SK-N-SH (cell line): ENCODE measurements at regions not wholly inside any gene's neighbourhood (a gene's known extent, or its start where the extent isn't known, plus 50 kb on each side); places are given as distances from the start of the nearest gene placed in this dataset.

Source experiments
- CTCF ChIA-PET: fragments of 300-600, 350-600 bp; formaldehyde crosslinking; extraction: SDS; loops from one replicate; lab custom pipeline; 2021; lab: Yijun Ruan, JAX
- POLR2A ChIA-PET: fragments of 350-600 bp; sonication (Branson Sonifier 250); formaldehyde crosslinking; extraction: SDS; loops from one replicate; lab custom pipeline; 2020; ENCODE audit warnings: antibody characterized with exemption, inconsistent platforms; lab: Yijun Ruan, JAX
- DNase-seq: peaks from one replicate; pipeline ENCODE4 v3.0.0; 2012
- H2AFZ ChIP-seq: fragments of 200-600 bp; sonication (generic); 2 replicates; pipeline ENCODE4 v1.8.1; 2016; ENCODE audit warnings: antibody characterized with exemption, mild to moderate bottlenecking, low read depth
- H3F3A ChIP-seq: fragments of 200-600 bp; sonication (generic); replicated peaks from 2 replicates; pipeline ENCODE3; 2016; ENCODE audit warnings: antibody characterized with exemption, mild to moderate bottlenecking; ENCODE audit not compliant: insufficient read depth
- H3K27ac ChIP-seq, 2 experiments: fragments of 200-500 bp in 1 of 2; fragments of 200-600 bp in 1 of 2; sonication (Bioruptor generic) in 1 of 2; sonication (generic), shearing (Covaris generic) in 1 of 2; 2 replicates each; pipeline versions ENCODE4 v1.5.1 to v1.6.1; 2014 to 2016; ENCODE audit warnings: low read depth in 2 of 2, inconsistent platforms in 1 of 2, low read length in 1 of 2, mild to moderate bottlenecking in 1 of 2, mixed read lengths in 1 of 2
- H3K27me3 ChIP-seq: fragments of 200-600 bp; sonication (generic), shearing (Covaris generic); 2 replicates; pipeline ENCODE4 v1.6.1; 2016; ENCODE audit warnings: mixed run types; ENCODE audit not compliant: insufficient read depth
- H3K36me3 ChIP-seq, 2 experiments: fragments of 200-500 bp in 1 of 2; fragments of 200-600 bp in 1 of 2; sonication (Bioruptor generic) in 1 of 2; sonication (generic) in 1 of 2; replicated peaks in 1 of 2; 2 replicates each; pipeline versions ENCODE3 to v1.5.1; 2014 to 2016; ENCODE audit warnings: low read length in 1 of 2, mild to moderate bottlenecking in 1 of 2; ENCODE audit not compliant: insufficient read depth in 2 of 2, control insufficient read depth in 1 of 2
- H3K4me1 ChIP-seq, 2 experiments: fragments of 200-500 bp in 1 of 2; fragments of 200-600 bp in 1 of 2; sonication (Bioruptor generic) in 1 of 2; sonication (generic), shearing (Covaris generic) in 1 of 2; 2 replicates each; pipeline versions ENCODE4 v1.5.1 to v1.6.1; 2014 to 2016; ENCODE audit warnings: low read depth in 1 of 2, low read length in 1 of 2, mixed run types in 1 of 2; ENCODE audit not compliant: insufficient read depth in 2 of 2, control insufficient read depth in 1 of 2
- H3K4me2 ChIP-seq: fragments of 200-600 bp; sonication (generic), shearing (Covaris generic); 2 replicates; pipeline ENCODE4 v1.6.1; 2017; ENCODE audit warnings: mixed run types
- H3K4me3 ChIP-seq, 2 experiments: fragments of 200-500 bp in 1 of 2; fragments of 200-600 bp in 1 of 2; sonication (Bioruptor generic) in 1 of 2; sonication (generic), shearing (Covaris generic) in 1 of 2; 2 replicates each; pipeline versions ENCODE4 v1.5.1 to v1.8.1; 2014 to 2016; ENCODE audit warnings: low read depth in 2 of 2, inconsistent platforms in 1 of 2, low read length in 1 of 2, mild to moderate bottlenecking in 1 of 2, mixed read lengths in 1 of 2, moderate library complexity in 1 of 2
- H3K79me2 ChIP-seq: fragments of 200-600 bp; sonication (generic); 2 replicates; pipeline ENCODE4 v1.8.1; 2017; ENCODE audit warnings: mild to moderate bottlenecking; ENCODE audit not compliant: insufficient read depth
- H3K9ac ChIP-seq: fragments of 200-600 bp; sonication (generic); 2 replicates; pipeline ENCODE4 v1.6.1; 2017; ENCODE audit warnings: mixed run types
- H3K9me2 ChIP-seq: fragments of 200-600 bp; sonication (generic); 2 replicates; pipeline ENCODE4 v1.6.1; 2017; ENCODE audit warnings: mixed run types
- H3K9me3 ChIP-seq: fragments of 200-600 bp; sonication (generic); 2 replicates; pipeline ENCODE4 v1.6.1; 2017; ENCODE audit warnings: mixed run types, mild to moderate bottlenecking, moderate library complexity
- H4K20me1 ChIP-seq: fragments of 200-600 bp; sonication (generic); 2 replicates; pipeline ENCODE4 v1.6.1; 2017; ENCODE audit warnings: mild to moderate bottlenecking, mixed run types; ENCODE audit not compliant: insufficient read depth
- FOSL2 ChIP-seq: IDR thresholded peaks from 2 replicates; pipeline ENCODE4 v1.4.0; 2012; ENCODE audit warnings: low read depth, mild to moderate bottlenecking, moderate library complexity, borderline replicate concordance
- JUND ChIP-seq: IDR thresholded peaks from 2 replicates; pipeline ENCODE4 v1.4.0; 2012
- NFIC ChIP-seq: IDR thresholded peaks from 2 replicates; pipeline ENCODE4 v1.4.0; 2012; ENCODE audit warnings: borderline replicate concordance
- NRF1 ChIP-seq: IDR thresholded peaks from 2 replicates; pipeline ENCODE4 v1.6.1; 2012; ENCODE audit warnings: low read depth, mild to moderate bottlenecking, low read length
- PBX3 ChIP-seq: IDR thresholded peaks from 2 replicates; pipeline ENCODE4; 2012
- POLR2AphosphoS5 ChIP-seq: IDR thresholded peaks from 2 replicates; pipeline ENCODE4 v1.6.1; 2012; ENCODE audit warnings: low read depth, low read length
- RCOR1 ChIP-seq: fragments of 150-350 bp; IDR thresholded peaks from 2 replicates; pipeline ENCODE4 v1.6.1; 2017; ENCODE audit warnings: antibody characterized with exemption, low read length
- SIN3A ChIP-seq: IDR thresholded peaks from 2 replicates; pipeline ENCODE4 v1.6.1; 2012; ENCODE audit warnings: low read depth, mild to moderate bottlenecking, low read length, moderate library complexity, borderline replicate concordance
- TEAD4 ChIP-seq: IDR thresholded peaks from 2 replicates; pipeline ENCODE4 v1.4.0; 2012; ENCODE audit warnings: mild to moderate bottlenecking, borderline replicate concordance; ENCODE audit not compliant: insufficient read depth
- USF2 ChIP-seq: fragments of 150-350 bp; IDR thresholded peaks from 2 replicates; pipeline ENCODE4 v1.6.1; 2017; ENCODE audit warnings: antibody characterized with exemption, low read length, low read depth, borderline replicate concordance
- YY1 ChIP-seq: IDR thresholded peaks from 2 replicates; pipeline ENCODE4 v1.4.0; 2012; ENCODE audit warnings: low read depth, mild to moderate bottlenecking
- WGBS: methylation state at CpG from one replicate; pipeline ENCODE4 v1.1.6; 2017; ENCODE audit warnings: low lambda C conversion rate; 5-methylcytosine and 5-hydroxymethylcytosine counted together
- TF ChIP-seq, protein P1 (sequence below): fragments of 200-600 bp; sonication (generic); IDR thresholded peaks from 2 replicates; pipeline ENCODE4 v1.6.1; 2017; ENCODE audit warnings: antibody characterized with exemption, mild to moderate bottlenecking, moderate library complexity
- TF ChIP-seq, protein P2 (sequence below): IDR thresholded peaks from 2 replicates; pipeline ENCODE4 v1.4.0; 2012; ENCODE audit warnings: low read depth, borderline replicate concordance
- TF ChIP-seq, protein P3 (sequence below): IDR thresholded peaks from 2 replicates; pipeline ENCODE4 v1.6.1; 2012; ENCODE audit warnings: mild to moderate bottlenecking, low read depth, low read length, moderate library complexity

GRCh38 chr4:96016634-96017299, 176.9 kb downstream of the PDHA2 start:
- CTCF ChIA-PET = interaction anchor here (1.2 to 1.5 kb wide), 3 partner anchors 10 to 19 kb away, joined by 3 read pairs; no protein-coding TSS in a partner anchor

GRCh38 chr4:96025011-96025410, 185.1 kb downstream of the PDHA2 start:
- H3K79me2 ChIP-seq = no peaks in the 10 kb centered on the region
- H3K27me3 ChIP-seq = no peaks in the 10 kb centered on the region
- no peaks in the 10 kb centered on the region for H3F3A ChIP-seq
- no peaks in the 10 kb centered on the region for H3K9me3 ChIP-seq
- no peaks in the 10 kb centered on the region for H3K9me2 ChIP-seq
- ChIA-PET POLR2A (no interaction called here), CTCF (no interaction called here)
- no peak overlapping the region for H3K4me3 ChIP-seq
- DNase-seq = no peak
- no peak overlapping the region for H2AFZ ChIP-seq
- H3K36me3 ChIP-seq = no peaks in the 10 kb centered on the region
- H3K4me1 ChIP-seq = no peaks in the 10 kb centered on the region
- H3K27ac ChIP-seq = no peak overlapping the region
- no peaks in the 10 kb centered on the region for H4K20me1 ChIP-seq
- no peak overlapping the region for H3K9ac ChIP-seq
- no peak overlapping the region for H3K4me2 ChIP-seq
- WGBS = 9% methylated on average over 1 of the region's 1 CpG
- no peak for TF ChIP-seq POLR2AphosphoS5
- no peak for TF ChIP-seq USF2
- TF ChIP-seq, protein P1, sequence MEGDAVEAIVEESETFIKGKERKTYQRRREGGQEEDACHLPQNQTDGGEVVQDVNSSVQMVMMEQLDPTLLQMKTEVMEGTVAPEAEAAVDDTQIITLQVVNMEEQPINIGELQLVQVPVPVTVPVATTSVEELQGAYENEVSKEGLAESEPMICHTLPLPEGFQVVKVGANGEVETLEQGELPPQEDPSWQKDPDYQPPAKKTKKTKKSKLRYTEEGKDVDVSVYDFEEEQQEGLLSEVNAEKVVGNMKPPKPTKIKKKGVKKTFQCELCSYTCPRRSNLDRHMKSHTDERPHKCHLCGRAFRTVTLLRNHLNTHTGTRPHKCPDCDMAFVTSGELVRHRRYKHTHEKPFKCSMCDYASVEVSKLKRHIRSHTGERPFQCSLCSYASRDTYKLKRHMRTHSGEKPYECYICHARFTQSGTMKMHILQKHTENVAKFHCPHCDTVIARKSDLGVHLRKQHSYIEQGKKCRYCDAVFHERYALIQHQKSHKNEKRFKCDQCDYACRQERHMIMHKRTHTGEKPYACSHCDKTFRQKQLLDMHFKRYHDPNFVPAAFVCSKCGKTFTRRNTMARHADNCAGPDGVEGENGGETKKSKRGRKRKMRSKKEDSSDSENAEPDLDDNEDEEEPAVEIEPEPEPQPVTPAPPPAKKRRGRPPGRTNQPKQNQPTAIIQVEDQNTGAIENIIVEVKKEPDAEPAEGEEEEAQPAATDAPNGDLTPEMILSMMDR = no peak
- TF ChIP-seq, protein P2, sequence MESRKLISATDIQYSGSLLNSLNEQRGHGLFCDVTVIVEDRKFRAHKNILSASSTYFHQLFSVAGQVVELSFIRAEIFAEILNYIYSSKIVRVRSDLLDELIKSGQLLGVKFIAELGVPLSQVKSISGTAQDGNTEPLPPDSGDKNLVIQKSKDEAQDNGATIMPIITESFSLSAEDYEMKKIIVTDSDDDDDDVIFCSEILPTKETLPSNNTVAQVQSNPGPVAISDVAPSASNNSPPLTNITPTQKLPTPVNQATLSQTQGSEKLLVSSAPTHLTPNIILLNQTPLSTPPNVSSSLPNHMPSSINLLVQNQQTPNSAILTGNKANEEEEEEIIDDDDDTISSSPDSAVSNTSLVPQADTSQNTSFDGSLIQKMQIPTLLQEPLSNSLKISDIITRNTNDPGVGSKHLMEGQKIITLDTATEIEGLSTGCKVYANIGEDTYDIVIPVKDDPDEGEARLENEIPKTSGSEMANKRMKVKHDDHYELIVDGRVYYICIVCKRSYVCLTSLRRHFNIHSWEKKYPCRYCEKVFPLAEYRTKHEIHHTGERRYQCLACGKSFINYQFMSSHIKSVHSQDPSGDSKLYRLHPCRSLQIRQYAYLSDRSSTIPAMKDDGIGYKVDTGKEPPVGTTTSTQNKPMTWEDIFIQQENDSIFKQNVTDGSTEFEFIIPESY = no peak
- no peak for TF ChIP-seq NRF1
- no peak for TF ChIP-seq NFIC

More at GRCh38 chr4:96016634-96017299, 176.9 kb downstream of the PDHA2 start:
- H3K4me3 ChIP-seq = no peak overlapping the region
- WGBS = 80% methylated on average over 4 of the region's 4 CpGs
- H4K20me1 ChIP-seq = no peaks in the 10 kb centered on the region
- TF ChIP-seq SIN3A (no peak), PBX3 (no peak), JUND (no peak), RCOR1 (no peak), TEAD4 (no peak), FOSL2 (no peak), NFIC (no peak), POLR2AphosphoS5 (no peak), YY1 (no peak)
- TF ChIP-seq, protein P3, sequence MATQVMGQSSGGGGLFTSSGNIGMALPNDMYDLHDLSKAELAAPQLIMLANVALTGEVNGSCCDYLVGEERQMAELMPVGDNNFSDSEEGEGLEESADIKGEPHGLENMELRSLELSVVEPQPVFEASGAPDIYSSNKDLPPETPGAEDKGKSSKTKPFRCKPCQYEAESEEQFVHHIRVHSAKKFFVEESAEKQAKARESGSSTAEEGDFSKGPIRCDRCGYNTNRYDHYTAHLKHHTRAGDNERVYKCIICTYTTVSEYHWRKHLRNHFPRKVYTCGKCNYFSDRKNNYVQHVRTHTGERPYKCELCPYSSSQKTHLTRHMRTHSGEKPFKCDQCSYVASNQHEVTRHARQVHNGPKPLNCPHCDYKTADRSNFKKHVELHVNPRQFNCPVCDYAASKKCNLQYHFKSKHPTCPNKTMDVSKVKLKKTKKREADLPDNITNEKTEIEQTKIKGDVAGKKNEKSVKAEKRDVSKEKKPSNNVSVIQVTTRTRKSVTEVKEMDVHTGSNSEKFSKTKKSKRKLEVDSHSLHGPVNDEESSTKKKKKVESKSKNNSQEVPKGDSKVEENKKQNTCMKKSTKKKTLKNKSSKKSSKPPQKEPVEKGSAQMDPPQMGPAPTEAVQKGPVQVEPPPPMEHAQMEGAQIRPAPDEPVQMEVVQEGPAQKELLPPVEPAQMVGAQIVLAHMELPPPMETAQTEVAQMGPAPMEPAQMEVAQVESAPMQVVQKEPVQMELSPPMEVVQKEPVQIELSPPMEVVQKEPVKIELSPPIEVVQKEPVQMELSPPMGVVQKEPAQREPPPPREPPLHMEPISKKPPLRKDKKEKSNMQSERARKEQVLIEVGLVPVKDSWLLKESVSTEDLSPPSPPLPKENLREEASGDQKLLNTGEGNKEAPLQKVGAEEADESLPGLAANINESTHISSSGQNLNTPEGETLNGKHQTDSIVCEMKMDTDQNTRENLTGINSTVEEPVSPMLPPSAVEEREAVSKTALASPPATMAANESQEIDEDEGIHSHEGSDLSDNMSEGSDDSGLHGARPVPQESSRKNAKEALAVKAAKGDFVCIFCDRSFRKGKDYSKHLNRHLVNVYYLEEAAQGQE = no peak
- TF ChIP-seq, all 33 proteins: peak for 0
- H3K4me1 ChIP-seq = no peaks in the 10 kb centered on the region; a peak in 2 of 4 replicates
- no peak for DNase-seq
- H3K9ac ChIP-seq = no peak overlapping the region
- H3F3A ChIP-seq = no peaks in the 10 kb centered on the region
- no peaks in the 10 kb centered on the region for H3K27me3 ChIP-seq
- POLR2A ChIA-PET = no interaction called here
- H3K4me2 ChIP-seq = no peak overlapping the region
- no peaks in the 10 kb centered on the region for H3K79me2 ChIP-seq
- no peaks in the 10 kb centered on the region for H3K9me3 ChIP-seq
- H3K9me2 ChIP-seq = no peaks in the 10 kb centered on the region
- no peak overlapping the region for H2AFZ ChIP-seq
- no peaks in the 10 kb centered on the region for H3K36me3 ChIP-seq
- no peak overlapping the region for H3K27ac ChIP-seq
